Karpas-422 (cell line): ENCODE measurements at regions not wholly inside any gene's neighbourhood (a gene's known extent, or its start where the extent isn't known, plus 50 kb on each side); places are given as distances from the start of the nearest gene placed in this dataset.

ENCODE experiments used
- DNase-seq: peaks from one replicate; pipeline ENCODE4 v3.0.0-alpha.2; 2015
- H2AFZ ChIP-seq: fragments of 200-600 bp; sonication (generic); 2 replicates; pipeline ENCODE4 v1.6.1; 2014; ENCODE audit warnings: antibody characterized with exemption, low read length, mixed read lengths
- H3K27ac ChIP-seq: fragments of 200-600 bp; sonication (generic); 2 replicates; pipeline ENCODE4 v1.5.1; 2014; ENCODE audit warnings: mild to moderate bottlenecking, low read length, moderate library complexity
- H3K27me3 ChIP-seq: fragments of 200-600 bp; sonication (generic); 2 replicates; pipeline ENCODE4 v1.6.1; 2014; ENCODE audit warnings: low read length, mixed read lengths
- H3K36me3 ChIP-seq: fragments of 200-600 bp; sonication (generic); 2 replicates; pipeline ENCODE4 v1.6.1; 2014; ENCODE audit warnings: low read length, mixed read lengths; ENCODE audit not compliant: insufficient read depth
- H3K4me1 ChIP-seq: fragments of 200-600 bp; sonication (generic); 2 replicates; pipeline ENCODE4 v1.6.1; 2014; ENCODE audit warnings: mild to moderate bottlenecking, low read length, mixed read lengths
- H3K4me2 ChIP-seq: fragments of 200-600 bp; sonication (generic); 2 replicates; pipeline ENCODE4 v1.6.1; 2014; ENCODE audit warnings: low read length, low read depth, mild to moderate bottlenecking; ENCODE audit not compliant: poor library complexity, severe bottlenecking
- H3K4me3 ChIP-seq: fragments of 200-600 bp; sonication (generic); 2 replicates; pipeline ENCODE4 v1.5.1; 2014; ENCODE audit warnings: mild to moderate bottlenecking, antibody characterized with exemption, low read length, mixed read lengths
- H3K79me2 ChIP-seq: fragments of 200-600 bp; sonication (generic); 2 replicates; pipeline ENCODE4 v1.6.1; 2014; ENCODE audit warnings: mild to moderate bottlenecking, low read length, mixed read lengths
- H3K9ac ChIP-seq: fragments of 200-600 bp; sonication (generic); 2 replicates; pipeline ENCODE4 v1.6.0; 2014; ENCODE audit warnings: low read length
- H3K9me2 ChIP-seq: fragments of 200-600 bp; sonication (generic), shearing (Covaris generic); replicated peaks from 2 replicates; pipeline ENCODE4 v1.6.0; 2014; ENCODE audit warnings: mild to moderate bottlenecking, low read length, moderate library complexity; ENCODE audit not compliant: insufficient read depth
- H3K9me3 ChIP-seq: fragments of 300-700, 200-600 bp; sonication (generic); 2 replicates; pipeline ENCODE4 v1.6.1; 2014; ENCODE audit warnings: low read length, mixed read lengths
- H4K20me1 ChIP-seq: fragments of 200-600 bp; sonication (generic); 2 replicates; pipeline ENCODE4 v1.6.1; 2014; ENCODE audit warnings: mild to moderate bottlenecking, antibody characterized with exemption, low read length, low read depth; ENCODE audit not compliant: insufficient read depth

DNA sequence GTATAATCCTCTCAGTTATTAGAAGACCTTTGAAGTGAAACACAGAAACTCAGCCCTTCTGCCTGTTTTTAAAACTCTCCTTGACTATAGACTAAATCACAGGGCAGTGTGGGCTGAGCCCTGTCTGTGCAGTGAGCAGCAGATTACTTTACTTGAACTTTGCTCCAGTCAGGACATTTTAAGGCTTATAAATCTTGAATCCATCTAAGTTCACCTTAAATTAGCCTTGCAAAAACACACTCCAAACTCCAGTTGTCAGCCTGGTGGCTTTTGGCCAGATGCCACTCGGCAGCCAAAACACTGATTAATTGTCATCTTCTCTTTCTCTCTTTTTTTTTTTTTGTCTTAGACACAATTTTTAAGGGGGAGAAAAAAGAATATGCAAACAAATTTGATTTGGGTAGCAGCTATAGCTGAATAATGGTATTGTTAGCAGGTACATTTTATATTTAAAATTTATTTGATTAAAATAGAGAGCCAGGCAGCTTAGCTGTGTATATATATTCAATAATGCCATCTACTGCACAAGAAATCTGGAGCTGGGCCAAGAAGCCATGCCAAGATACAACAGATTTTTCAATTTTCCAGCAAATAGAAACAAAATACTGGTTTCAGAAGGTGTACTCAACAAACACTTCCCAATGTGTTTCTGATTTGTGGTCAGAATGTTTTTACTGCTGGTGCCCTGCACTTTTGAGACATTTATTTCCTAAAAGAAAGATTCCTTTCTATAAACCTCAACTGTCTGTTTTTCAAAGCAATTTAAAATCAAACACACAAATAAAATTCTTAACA lies 247.7 kb downstream of the TFEC start:
- H3K27me3 ChIP-seq: no peaks in the 10 kb centered on the region
- no peak overlapping the region for H3K9ac ChIP-seq
- no peak for DNase-seq
- no peak overlapping the region for H3K27ac ChIP-seq
- H3K4me3 ChIP-seq: no peak overlapping the region
- no peaks in the 10 kb centered on the region for H4K20me1 ChIP-seq
- no peaks in the 10 kb centered on the region for H3K36me3 ChIP-seq
- no peak overlapping the region for H3K4me2 ChIP-seq
- H2AFZ ChIP-seq: no peak overlapping the region
- no peaks in the 10 kb centered on the region for H3K9me2 ChIP-seq
- peaks cover 22% of the 10 kb centered on the region for H3K9me3 ChIP-seq
- no peaks in the 10 kb centered on the region for H3K79me2 ChIP-seq
- H3K4me1 ChIP-seq: no peaks in the 10 kb centered on the region

DNA sequence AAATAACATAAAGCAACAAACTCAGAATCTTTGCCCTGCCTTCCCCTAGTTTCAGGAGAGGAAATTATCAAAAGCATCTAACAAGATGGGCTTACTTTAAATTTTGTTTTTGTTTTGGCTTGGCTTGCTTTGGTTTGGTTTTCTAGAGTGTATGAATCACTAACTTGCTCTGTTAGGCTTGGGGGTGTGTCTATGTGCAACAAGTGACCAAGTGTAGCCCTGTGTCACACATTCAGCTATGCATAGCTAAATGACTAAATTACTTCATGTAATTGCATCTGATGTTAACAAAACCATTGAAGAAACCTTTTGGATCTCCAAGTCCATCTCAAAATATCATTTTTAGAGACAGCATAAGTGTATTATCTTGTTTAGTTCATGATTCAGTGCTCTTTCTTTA lies 251.0 kb downstream of the TFEC start:
- Histone ChIP-seq H3K9me2 (no peaks in the 10 kb centered on the region), H3K9ac (no peak overlapping the region), H3K27ac (no peak overlapping the region), H3K4me3 (no peak overlapping the region), H3K27me3 (no peaks in the 10 kb centered on the region), H3K4me2 (no peak overlapping the region), H2AFZ (no peak overlapping the region), H3K9me3 (peaks cover 16% of the 10 kb centered on the region), H3K4me1 (no peaks in the 10 kb centered on the region), H4K20me1 (no peaks in the 10 kb centered on the region), H3K36me3 (no peaks in the 10 kb centered on the region), H3K79me2 (no peaks in the 10 kb centered on the region)
- DNase-seq: no peak

DNA sequence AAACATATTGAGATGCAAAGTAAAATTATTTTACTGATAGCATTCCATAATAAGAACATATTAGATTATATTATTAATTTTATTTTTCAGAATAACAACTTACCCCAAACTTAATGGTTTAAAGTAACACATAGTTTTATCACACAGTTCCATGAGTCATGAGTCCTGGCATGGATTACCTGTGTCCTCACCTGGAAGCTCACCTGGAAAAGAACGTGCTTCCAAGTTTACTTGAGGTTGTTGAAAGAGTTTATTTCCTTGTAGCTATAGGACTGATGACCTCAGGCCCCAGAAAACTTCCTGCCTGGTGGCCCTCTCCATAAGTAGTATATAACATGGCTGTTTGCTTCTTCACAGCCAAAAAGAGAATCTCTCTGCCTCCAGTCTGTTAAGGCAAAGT lies 254.6 kb downstream of the TFEC start:
- no peaks in the 10 kb centered on the region for H3K9me2 ChIP-seq

DNA sequence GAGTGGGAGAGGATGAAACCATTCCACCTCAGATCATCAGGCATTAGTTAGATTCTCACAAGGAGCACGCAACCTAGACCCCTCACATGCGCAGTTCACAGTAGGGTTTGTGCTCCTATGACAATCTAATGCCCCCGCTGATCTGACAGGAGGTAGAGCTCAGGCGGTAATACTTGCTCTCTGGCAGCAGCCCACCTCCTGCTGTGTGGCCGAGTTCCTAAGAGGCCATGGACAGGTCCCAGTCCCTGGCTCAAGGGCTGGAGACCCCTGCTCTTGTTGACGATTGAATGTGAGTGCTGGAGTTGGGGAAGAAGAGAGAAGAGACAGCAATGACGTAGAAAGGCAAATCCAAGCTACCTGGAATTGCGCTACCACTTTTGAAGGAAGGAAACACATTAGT lies 267.2 kb downstream of the TFEC start:
- Histone ChIP-seq H3K4me3 (no peak overlapping the region), H3K27ac (no peak overlapping the region), H3K9ac (no peak overlapping the region), H3K4me1 (no peaks in the 10 kb centered on the region), H3K79me2 (no peaks in the 10 kb centered on the region), H3K4me2 (no peak overlapping the region), H3K9me3 (peaks cover 6% of the 10 kb centered on the region), H3K27me3 (no peaks in the 10 kb centered on the region), H3K9me2 (no peaks in the 10 kb centered on the region), H4K20me1 (no peaks in the 10 kb centered on the region), H2AFZ (no peak overlapping the region), H3K36me3 (no peaks in the 10 kb centered on the region)
- DNase-seq: no peak

More for the DNA sequence above, 254.6 kb downstream of the TFEC start:
- H3K4me2 ChIP-seq: no peak overlapping the region
- no peaks in the 10 kb centered on the region for H3K36me3 ChIP-seq
- no peak for DNase-seq
- no peak overlapping the region for H3K4me3 ChIP-seq
- no peaks in the 10 kb centered on the region for H3K4me1 ChIP-seq
- no peak overlapping the region for H3K27ac ChIP-seq
- H4K20me1 ChIP-seq: no peaks in the 10 kb centered on the region
- H3K9me3 ChIP-seq: peaks cover 24% of the 10 kb centered on the region
- H3K27me3 ChIP-seq: no peaks in the 10 kb centered on the region
- H3K79me2 ChIP-seq: no peaks in the 10 kb centered on the region
- no peak overlapping the region for H3K9ac ChIP-seq
- H2AFZ ChIP-seq: no peak overlapping the region

DNA sequence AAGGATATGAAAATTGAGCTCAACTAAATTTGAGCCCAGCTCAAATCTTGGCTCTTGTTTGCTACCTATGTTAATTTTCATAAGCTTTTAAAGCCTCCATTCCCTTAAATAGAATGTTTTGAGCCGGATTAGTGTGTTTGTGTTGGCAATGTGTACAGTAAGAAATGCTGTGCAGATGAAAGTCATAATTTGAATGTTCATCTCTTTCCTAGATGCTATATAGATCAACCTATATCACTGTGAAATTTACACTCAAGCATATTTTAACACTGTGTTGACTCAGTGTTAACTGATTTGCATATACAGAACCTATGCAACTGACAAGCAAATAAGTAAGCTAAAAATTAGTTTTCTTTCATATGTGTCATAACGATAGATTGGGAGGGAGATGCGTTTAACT lies 272.5 kb downstream of the TFEC start:
- H3K9me3 ChIP-seq: peaks cover 10% of the 10 kb centered on the region
- H3K27ac ChIP-seq: no peak overlapping the region
- no peaks in the 10 kb centered on the region for H3K36me3 ChIP-seq
- H4K20me1 ChIP-seq: no peaks in the 10 kb centered on the region
- DNase-seq: no peak
- H2AFZ ChIP-seq: no peak overlapping the region
- no peaks in the 10 kb centered on the region for H3K9me2 ChIP-seq
- no peak overlapping the region for H3K4me3 ChIP-seq
- no peaks in the 10 kb centered on the region for H3K27me3 ChIP-seq
- no peaks in the 10 kb centered on the region for H3K4me1 ChIP-seq
- no peak overlapping the region for H3K9ac ChIP-seq
- no peak overlapping the region for H3K4me2 ChIP-seq
- H3K79me2 ChIP-seq: no peaks in the 10 kb centered on the region

DNA sequence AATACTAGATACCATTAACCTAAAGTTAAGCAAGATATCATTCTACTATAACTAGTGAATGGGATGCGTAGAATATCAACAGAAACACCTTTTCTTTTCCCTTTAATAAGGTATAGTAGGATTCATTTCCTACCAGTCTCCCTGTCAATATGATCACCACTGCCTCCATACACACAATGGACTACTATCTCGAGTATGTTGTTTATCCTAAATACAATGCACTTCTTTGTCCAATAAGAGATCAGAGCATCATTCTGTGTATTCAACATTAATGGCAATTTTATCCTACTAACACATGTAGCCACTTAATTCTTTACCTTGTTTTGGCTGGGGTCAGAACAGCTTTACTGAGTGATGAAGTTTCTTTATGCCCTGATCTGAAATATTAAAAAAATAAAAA lies 276.3 kb downstream of the TFEC start:
- Histone ChIP-seq H3K4me3 (no peak overlapping the region), H3K79me2 (no peaks in the 10 kb centered on the region), H2AFZ (no peak overlapping the region)

DNA sequence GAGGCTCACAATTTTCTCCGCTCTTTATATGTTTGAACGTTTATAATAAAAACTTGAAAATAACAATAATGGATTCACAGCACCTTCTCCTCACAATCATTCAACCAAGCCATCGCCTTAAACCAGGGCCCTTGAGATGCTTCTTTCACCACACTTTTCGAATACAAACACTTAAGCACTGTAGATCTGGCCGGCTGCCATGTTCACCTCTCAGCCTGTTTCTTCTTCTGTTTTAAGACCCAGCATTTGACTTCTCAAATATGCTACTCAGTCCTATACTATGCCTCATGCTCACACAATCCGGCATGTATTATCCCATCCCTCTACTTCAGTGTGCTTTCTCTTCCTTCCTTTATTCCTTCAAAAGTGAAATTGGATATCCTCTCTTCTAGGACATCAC lies 280.6 kb downstream of the TFEC start:
- Histone ChIP-seq H3K4me2 (no peak overlapping the region), H3K9ac (no peak overlapping the region)

More for the DNA sequence above, 276.3 kb downstream of the TFEC start:
- Histone ChIP-seq H3K36me3 (no peaks in the 10 kb centered on the region), H3K4me2 (no peak overlapping the region), H3K9me3 (peaks cover 22% of the 10 kb centered on the region), H3K4me1 (no peaks in the 10 kb centered on the region), H3K9ac (no peak overlapping the region), H4K20me1 (no peaks in the 10 kb centered on the region), H3K27ac (no peak overlapping the region), H3K27me3 (no peaks in the 10 kb centered on the region), H3K9me2 (no peaks in the 10 kb centered on the region)
- DNase-seq: no peak

DNA sequence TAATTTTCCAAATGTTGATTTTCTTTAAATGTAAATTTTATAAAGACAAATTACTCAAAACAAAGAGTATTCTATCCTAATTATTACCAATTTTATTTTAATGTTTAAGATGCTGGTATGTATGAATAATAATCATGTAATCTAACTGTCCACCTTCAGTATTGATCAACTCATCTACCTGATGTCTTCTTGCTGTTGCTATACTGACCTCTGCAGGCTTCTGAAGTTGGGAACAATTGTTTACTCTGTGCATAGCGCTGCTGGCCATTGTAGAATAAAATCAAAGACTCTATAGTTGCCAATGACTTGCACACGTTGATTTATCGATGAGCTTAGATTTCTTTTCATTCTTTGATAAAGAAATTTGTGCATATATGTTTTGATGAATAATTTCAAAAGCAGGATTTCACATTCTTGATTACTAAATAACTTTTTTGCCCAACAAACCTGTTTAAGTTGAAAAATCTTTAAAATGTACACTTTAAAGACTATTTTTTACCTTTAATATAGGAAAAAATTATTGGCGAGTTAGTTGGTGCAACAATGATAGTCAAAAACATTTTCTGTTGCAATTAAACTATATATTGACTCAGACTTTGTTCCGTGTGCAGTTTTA lies 282.3 kb downstream of the TFEC start:
- Histone ChIP-seq H3K27me3 (no peaks in the 10 kb centered on the region), H3K9me2 (no peaks in the 10 kb centered on the region), H3K4me2 (no peak overlapping the region), H3K9ac (no peak overlapping the region), H3K79me2 (no peaks in the 10 kb centered on the region), H3K36me3 (no peaks in the 10 kb centered on the region), H3K4me1 (no peaks in the 10 kb centered on the region), H4K20me1 (no peaks in the 10 kb centered on the region), H3K27ac (no peak overlapping the region), H3K9me3 (peaks cover 26% of the 10 kb centered on the region), H2AFZ (no peak overlapping the region), H3K4me3 (no peak overlapping the region)
- DNase-seq: no peak

More for the DNA sequence above, 280.6 kb downstream of the TFEC start:
- no peaks in the 10 kb centered on the region for H3K79me2 ChIP-seq
- no peaks in the 10 kb centered on the region for H3K36me3 ChIP-seq
- no peaks in the 10 kb centered on the region for H3K4me1 ChIP-seq
- H4K20me1 ChIP-seq: no peaks in the 10 kb centered on the region
- DNase-seq: no peak
- no peaks in the 10 kb centered on the region for H3K27me3 ChIP-seq
- H2AFZ ChIP-seq: no peak overlapping the region
- H3K9me3 ChIP-seq: peaks cover 22% of the 10 kb centered on the region
- no peaks in the 10 kb centered on the region for H3K9me2 ChIP-seq
- H3K4me3 ChIP-seq: no peak overlapping the region
- no peak overlapping the region for H3K27ac ChIP-seq
